ENCODE measurements at regions not wholly inside any gene's neighbourhood (a gene's known extent, or its start where the extent isn't known, plus 50 kb on each side); places are given as distances from the start of the nearest gene placed in this dataset.

- Histone ChIP-seq H3K4me3 (replicated peaks in 1 of 3; ENCODE audit: insufficient read depth in 1 of 3, low read depth in 2 of 3, low read length in 3 of 3) (no peak overlapping the region), H3K79me2 (ENCODE audit: insufficient read depth, low read length) (no peaks in the 10 kb centered on the region), H3K27me3 (ENCODE audit: control insufficient read depth in 1 of 2, insufficient read depth in 2 of 2, low read length in 2 of 2) (peaks cover 0 to 6% of the 10 kb centered on the region in 2 experiments; a peak in 1 of 5 replicates), H3K4me2 (ENCODE audit: low read depth, low read length) (no peak overlapping the region), H3K9ac (ENCODE audit: insufficient read depth, low read depth, low read length) (no peak overlapping the region), H2AFZ (ENCODE audit: low read length) (no peak overlapping the region), H3K36me3 (replicated peaks in 1 of 2; ENCODE audit: control insufficient read depth in 1 of 2, insufficient read depth in 2 of 2, low read length in 2 of 2) (no peaks in the 10 kb centered on the region), H4K20me1 (ENCODE audit: insufficient read depth, low read length) (no peaks in the 10 kb centered on the region), H3K27ac (ENCODE audit: extremely low read length, insufficient read depth, low read length) (no peak overlapping the region), H3K9me3 (ENCODE audit: low read length) (no peaks in the 10 kb centered on the region), H3K4me1 (ENCODE audit: insufficient read depth, low read length) (no peaks in the 10 kb centered on the region)
- ATAC-seq (no peak), DNase-seq (ENCODE audit: low spot score) (no peak), FAIRE-seq (no peak)
- TF ChIP-seq FOXM1 (CRISPR knock-in tag; IDR thresholded peaks at IDR 0.05) (no peak), ZNF850 (CRISPR knock-in tag; conservative IDR thresholded peaks at IDR 0.05) (no peak), ZFYVE20 (CRISPR knock-in tag; IDR thresholded peaks at IDR 0.05; ENCODE audit: borderline replicate concordance, low read depth) (no peak), ZNF124 (CRISPR knock-in tag; IDR thresholded peaks at IDR 0.05) (no peak), ZFP36L1 (CRISPR knock-in tag; IDR thresholded peaks at IDR 0.05) (no peak)
- TF ChIP-seq, protein P1, sequence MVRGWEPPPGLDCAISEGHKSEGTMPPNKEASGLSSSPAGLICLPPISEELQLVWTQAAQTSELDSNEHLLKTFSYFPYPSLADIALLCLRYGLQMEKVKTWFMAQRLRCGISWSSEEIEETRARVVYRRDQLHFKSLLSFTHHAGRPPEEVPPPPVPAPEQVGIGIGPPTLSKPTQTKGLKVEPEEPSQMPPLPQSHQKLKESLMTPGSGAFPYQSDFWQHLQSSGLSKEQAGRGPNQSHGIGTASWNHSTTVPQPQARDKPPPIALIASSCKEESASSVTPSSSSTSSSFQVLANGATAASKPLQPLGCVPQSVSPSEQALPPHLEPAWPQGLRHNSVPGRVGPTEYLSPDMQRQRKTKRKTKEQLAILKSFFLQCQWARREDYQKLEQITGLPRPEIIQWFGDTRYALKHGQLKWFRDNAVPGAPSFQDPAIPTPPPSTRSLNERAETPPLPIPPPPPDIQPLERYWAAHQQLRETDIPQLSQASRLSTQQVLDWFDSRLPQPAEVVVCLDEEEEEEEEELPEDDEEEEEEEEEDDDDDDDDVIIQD (CRISPR knock-in tag; IDR thresholded peaks at IDR 0.05; ENCODE audit: low read depth): no peak
- WGBS (ENCODE audit: low lambda C conversion rate): 25% methylated on average over 5 of the region's 5 CpGs
- in situ Hi-C loops (cut with HindIII; ENCODE audit: extremely low pct_ligation_motif_present, low pct_unique_long_range_greater_than_20kb): no loop called here
- BruUV-seq (replicated peaks): no TSS peak
- intact Hi-C loops (cut with micrococcal nuclease; ENCODE audit: unreplicated experiment): no loop called here
- CTCF ChIA-PET (ENCODE audit: low intra/inter-chr PET ratio, low total read pairs): no interaction called here
- POLR2A ChIA-PET: no interaction called here
Measured at GRCh38 chr2:216942016-216942415, 82.2 kb upstream of the TNP1 start.

DNA sequence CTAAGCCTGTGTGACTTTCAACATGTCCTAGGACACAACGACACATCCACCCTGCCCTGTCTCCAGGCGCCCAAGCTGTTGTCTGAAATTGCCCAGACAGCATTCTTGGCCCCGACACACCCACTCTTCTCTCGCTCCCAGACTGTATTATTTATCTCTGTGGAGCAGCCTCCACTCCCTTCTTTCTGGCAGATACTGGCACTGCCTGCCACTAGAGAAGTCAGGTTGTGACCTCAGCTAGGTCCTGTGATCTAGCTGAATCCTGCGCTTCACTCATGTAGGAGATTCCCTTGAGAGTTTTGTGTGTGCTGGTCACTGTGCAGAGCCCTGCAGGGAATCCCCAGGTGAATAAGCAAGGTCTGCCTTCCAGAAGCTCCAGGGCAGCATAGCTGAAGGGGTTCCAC is 77.1 kb upstream of the TNP1 start:
- Histone ChIP-seq H3K79me2 (ENCODE audit: insufficient read depth, low read length) (no peaks in the 10 kb centered on the region), H3K9ac (ENCODE audit: insufficient read depth, low read depth, low read length) (no peak overlapping the region), H3K4me1 (ENCODE audit: insufficient read depth, low read length) (no peaks in the 10 kb centered on the region), H3K27me3 (ENCODE audit: control insufficient read depth in 1 of 2, insufficient read depth in 2 of 2, low read length in 2 of 2) (peaks cover 0 to 2% of the 10 kb centered on the region in 2 experiments; a peak in 4 of 5 replicates), H3K9me3 (ENCODE audit: low read length) (no peaks in the 10 kb centered on the region), H3K27ac (ENCODE audit: extremely low read length, insufficient read depth, low read length) (no peak overlapping the region), H3K4me2 (ENCODE audit: low read depth, low read length) (no peak overlapping the region), H3K4me3 (replicated peaks in 1 of 3; ENCODE audit: insufficient read depth in 1 of 3, low read depth in 2 of 3, low read length in 3 of 3) (no peak overlapping the region), H2AFZ (ENCODE audit: low read length) (no peak overlapping the region), H4K20me1 (ENCODE audit: insufficient read depth, low read length) (no peaks in the 10 kb centered on the region), H3K36me3 (replicated peaks in 1 of 2; ENCODE audit: control insufficient read depth in 1 of 2, insufficient read depth in 2 of 2, low read length in 2 of 2) (no peaks in the 10 kb centered on the region)
- CTCF ChIA-PET (ENCODE audit: low intra/inter-chr PET ratio, low total read pairs): no interaction called here
- FAIRE-seq: no peak
- ATAC-seq: no peak
- WGBS (ENCODE audit: low lambda C conversion rate): 30% methylated on average over 5 of the region's 5 CpGs
- BruUV-seq (replicated peaks): no TSS peak
- no peak for DNase-seq (ENCODE audit: low spot score)
- intact Hi-C loops (cut with micrococcal nuclease; ENCODE audit: unreplicated experiment) (no loop called here), in situ Hi-C loops (cut with HindIII; ENCODE audit: extremely low pct_ligation_motif_present, low pct_unique_long_range_greater_than_20kb) (no loop called here)
- TF ChIP-seq U2AF2 (IDR thresholded peaks at IDR 0.05; ENCODE audit: low read depth, low read length): no peak
- TF ChIP-seq ZNF337 (CRISPR knock-in tag; IDR thresholded peaks at IDR 0.05; ENCODE audit: borderline replicate concordance, low read depth): no peak
- no peak for TF ChIP-seq ZNF670 (CRISPR knock-in tag; IDR thresholded peaks at IDR 0.05; ENCODE audit: borderline replicate concordance)
- no peak for TF ChIP-seq CBFB (CRISPR knock-in tag; IDR thresholded peaks at IDR 0.05)
- TF ChIP-seq KDM5A (IDR thresholded peaks at IDR 0.05; ENCODE audit: borderline replicate concordance, low read length): no peak
- no peak for TF ChIP-seq ZNF879 (CRISPR knock-in tag; IDR thresholded peaks at IDR 0.05)
- TF ChIP-seq NR1H2 (CRISPR knock-in tag; IDR thresholded peaks at IDR 0.05; ENCODE audit: borderline replicate concordance, low read depth): no peak
- TF ChIP-seq, protein P2, sequence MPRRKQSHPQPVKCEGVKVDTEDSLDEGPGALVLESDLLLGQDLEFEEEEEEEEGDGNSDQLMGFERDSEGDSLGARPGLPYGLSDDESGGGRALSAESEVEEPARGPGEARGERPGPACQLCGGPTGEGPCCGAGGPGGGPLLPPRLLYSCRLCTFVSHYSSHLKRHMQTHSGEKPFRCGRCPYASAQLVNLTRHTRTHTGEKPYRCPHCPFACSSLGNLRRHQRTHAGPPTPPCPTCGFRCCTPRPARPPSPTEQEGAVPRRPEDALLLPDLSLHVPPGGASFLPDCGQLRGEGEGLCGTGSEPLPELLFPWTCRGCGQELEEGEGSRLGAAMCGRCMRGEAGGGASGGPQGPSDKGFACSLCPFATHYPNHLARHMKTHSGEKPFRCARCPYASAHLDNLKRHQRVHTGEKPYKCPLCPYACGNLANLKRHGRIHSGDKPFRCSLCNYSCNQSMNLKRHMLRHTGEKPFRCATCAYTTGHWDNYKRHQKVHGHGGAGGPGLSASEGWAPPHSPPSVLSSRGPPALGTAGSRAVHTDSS (CRISPR knock-in tag; conservative IDR thresholded peaks at IDR 0.05): no peak
- POLR2A ChIA-PET: no interaction called here
